Spleen (tissue), 11 donors: ENCODE measurements at regions not wholly inside any gene's neighbourhood (a gene's known extent, or its start where the extent isn't known, plus 50 kb on each side); places are given as distances from the start of the nearest gene placed in this dataset.

ENCODE experiments used
- DNase-seq: peaks from one replicate; pipeline ENCODE4 v3.0.0-alpha.2; 2020
- H3K27ac ChIP-seq, 8 donors: fragments of 200-600 bp; sonication (generic) in 7 of 8; 1 replicate in 4 of 8; 2 replicates in 4 of 8; pipeline versions ENCODE4 v1.5.0 to v1.8.0; 2016 to 2021; ENCODE audit warnings: inconsistent platforms in 4 of 8, mild to moderate bottlenecking in 4 of 8, moderate library complexity in 1 of 8
- H3K27me3 ChIP-seq, 7 donors: fragments of 200-600 bp; sonication (generic) in 6 of 7; replicated peaks in 1 of 7; 1 replicate in 4 of 7; 2 replicates in 3 of 7; pipeline versions ENCODE4 v1.5.0 to v1.8.0; 2016 to 2021; ENCODE audit warnings: inconsistent platforms in 3 of 7, mild to moderate bottlenecking in 1 of 7
- H3K36me3 ChIP-seq, 6 donors: fragments of 200-600 bp; sonication (generic) in 5 of 6; 1 replicate in 4 of 6; 2 replicates in 2 of 6; pipeline versions ENCODE4 v1.5.0 to v1.8.0; 2016 to 2021; ENCODE audit warnings: inconsistent platforms in 2 of 6
- H3K4me1 ChIP-seq, 6 donors: fragments of 200-600 bp; sonication (generic) in 5 of 6; 1 replicate in 3 of 6; 2 replicates in 3 of 6; pipeline versions ENCODE4 v1.5.0 to v1.8.0; 2016 to 2021; ENCODE audit warnings: inconsistent platforms in 3 of 6
- H3K4me3 ChIP-seq, 8 donors: fragments of 200-600 bp; sonication (generic) in 7 of 8; 1 replicate in 4 of 8; 2 replicates in 4 of 8; pipeline versions ENCODE4 v1.5.0 to v1.8.0; 2016 to 2021; ENCODE audit warnings: inconsistent platforms in 4 of 8, mild to moderate bottlenecking in 4 of 8, moderate library complexity in 2 of 8
- H3K9me3 ChIP-seq, 8 donors: fragments of 200-600 bp; sonication (generic) in 7 of 8; 1 replicate in 4 of 8; 2 replicates in 4 of 8; pipeline versions ENCODE4 v1.5.0 to v1.8.0; 2016 to 2021; ENCODE audit warnings: inconsistent platforms in 4 of 8
- CTCF ChIP-seq, 11 experiments: fragments of 200-600 bp in 7 of 11; fragments of 450-650 bp in 4 of 11; sonication (generic) in 4 of 11; IDR thresholded peaks in 8 of 11; conservative IDR thresholded peaks in 3 of 11; 1 replicate in 7 of 11; 2 replicates in 4 of 11; pipeline versions ENCODE4 v1.4.0 to v1.8.0; 2016 to 2021; ENCODE audit warnings: antibody characterized with exemption in 11 of 11, inconsistent platforms in 4 of 11, mild to moderate bottlenecking in 1 of 11
- POLR2A ChIP-seq, 3 donors: fragments of 450-650 bp; IDR thresholded peaks; one replicate each; pipeline ENCODE4 v1.5.1; 2017; ENCODE audit warnings: antibody characterized with exemption in 3 of 3, mild to moderate bottlenecking in 1 of 3
- POLR2AphosphoS5 ChIP-seq, 3 donors: sonication (generic); formaldehyde crosslinking; IDR thresholded peaks; one replicate each; pipeline ENCODE4 v1.5.1; 2017; ENCODE audit warnings: antibody characterized with exemption in 3 of 3
- WGBS, 5 donors: extraction: QIAGEN DNeasy Blood & Tissue Kit in 3 of 5; methylation state at CpG; one replicate each; pipeline versions ENCODE4 v1.1.5 to v1.1.7; 2013 to 2018; 5-methylcytosine and 5-hydroxymethylcytosine counted together
- intact Hi-C: fragments of 100-400 bp; cut with DNase I; formaldehyde crosslinking; loops from one replicate; pipeline ENCODE4 v1.15.0; 2023; ENCODE audit warnings: low total_unique reads
- donor health status: healthy with polysubstance abuse.
- donor health status: DM: no; HTN: no; CAD: no; lungs with moderate emphysema.
- donor health status: DM: no; HTN: no; CAD: no.
- donor health status: Bipolar disorder and iron deficiency.
- donor health status: healthy.
- donor health status: DM: no; HTN: no; CAD: no.
- donor health status: DM: yes; HTN: yes; CAD: no.

GRCh38 chr12:77116277-77116676 is 50.9 kb upstream of the E2F7 start:
- intact Hi-C loops, result no loop called here
- Histone ChIP-seq H3K4me3 (no peak overlapping the region), H3K36me3 (no peaks in the 10 kb centered on the region), H3K27me3 (no peaks in the 10 kb centered on the region), H3K27ac (no peak overlapping the region), H3K4me1 (no peaks in the 10 kb centered on the region), H3K9me3 (peaks cover 0 to 8% (median 5%) of the 10 kb centered on the region in 8 donors)
- DNase-seq, result no peak
- TF ChIP-seq POLR2AphosphoS5 (IDR thresholded peaks at IDR 0.05), result no peak
- no peak for TF ChIP-seq POLR2A (IDR thresholded peaks at IDR 0.05)
- TF ChIP-seq CTCF (IDR thresholded peaks at IDR 0.05 in 8 of 11, conservative IDR thresholded peaks at IDR 0.05 in 3 of 11), result no peak
- WGBS, 5 donors, result 68 to 84% (median 77%) methylated on average over 2 of the region's 2 CpGs

DNA sequence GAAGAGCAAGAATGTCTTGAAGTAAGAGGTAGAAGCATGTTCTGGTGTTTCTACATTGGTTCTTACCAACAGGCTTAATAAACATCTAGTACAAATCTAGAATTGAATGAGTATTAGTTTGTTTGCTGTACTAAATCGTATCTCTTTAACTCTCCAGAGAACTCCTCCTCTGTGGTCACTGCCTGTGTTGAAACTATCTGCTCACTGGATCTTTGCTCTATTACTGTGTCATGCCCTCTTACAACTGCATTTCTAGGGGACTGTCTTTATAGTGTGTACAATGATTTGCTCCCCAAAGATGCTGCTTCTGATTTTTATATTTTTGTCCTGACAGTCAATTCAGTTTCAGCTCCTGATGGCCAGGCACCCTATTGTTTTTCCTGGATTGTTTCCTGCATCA is 50.1 kb upstream of the E2F7 start:
- intact Hi-C loops, result no loop called here
- Histone ChIP-seq H3K9me3 (peaks cover 0 to 16% (median 13%) of the 10 kb centered on the region in 8 donors), H3K27ac (no peak overlapping the region), H3K4me3 (no peak overlapping the region), H3K4me1 (no peaks in the 10 kb centered on the region), H3K36me3 (no peaks in the 10 kb centered on the region), H3K27me3 (no peaks in the 10 kb centered on the region)
- WGBS, 5 donors, result 81 to 100% (median 87%) methylated on average over 1 of the region's 1 CpG
- no peak for TF ChIP-seq POLR2AphosphoS5 (IDR thresholded peaks at IDR 0.05)
- TF ChIP-seq POLR2A (IDR thresholded peaks at IDR 0.05), result no peak
- no peak for TF ChIP-seq CTCF (IDR thresholded peaks at IDR 0.05 in 8 of 11, conservative IDR thresholded peaks at IDR 0.05 in 3 of 11)
- DNase-seq, result no peak
